Fibroblast of upper back skin (primary cell): ENCODE measurements at regions not wholly inside any gene's neighbourhood (a gene's known extent, or its start where the extent isn't known, plus 50 kb on each side); places are given as distances from the start of the nearest gene placed in this dataset.
"Not testable (repeated sequence)": the region's sequence is repeated elsewhere in the genome, so short reads cannot be mapped to it uniquely, and the experiment has no call there.

Experiments used
- DNase-seq: peaks from one replicate; pipeline ENCODE4 v3.0.0-alpha.2; 2013

- no peak for DNase-seq
These were observed 157.6 kb upstream of the TMTC2 start for GRCh38 chr12:82529101-82529500.

- no peak for DNase-seq
These were observed 156.8 kb upstream of the TMTC2 start for GRCh38 chr12:82529954-82530353.

GRCh38 chr12:82530394-82530793 lies 156.3 kb upstream of the TMTC2 start:
- no peak for DNase-seq

- no peak for DNase-seq
These were observed 153.4 kb upstream of the TMTC2 start for GRCh38 chr12:82533341-82533740.

- no peak for DNase-seq
These were observed 149.3 kb upstream of the TMTC2 start for GRCh38 chr12:82537436-82537835.

- no peak for DNase-seq
These were observed 132.2 kb upstream of the TMTC2 start for GRCh38 chr12:82554529-82554928.

GRCh38 chr12:82555699-82556098 lies 131.0 kb upstream of the TMTC2 start:
- DNase-seq, result no peak

- no peak for DNase-seq
These were observed 120.7 kb upstream of the TMTC2 start for GRCh38 chr12:82565966-82566365.

GRCh38 chr12:82567688-82568087 lies 119.0 kb upstream of the TMTC2 start:
- DNase-seq, result no peak

GRCh38 chr12:82574191-82574590 lies 112.5 kb upstream of the TMTC2 start:
- no peak for DNase-seq

GRCh38 chr12:82578725-82579124 lies 108.0 kb upstream of the TMTC2 start:
- no peak for DNase-seq

GRCh38 chr12:82583756-82584155 lies 103.0 kb upstream of the TMTC2 start:
- no peak for DNase-seq

GRCh38 chr12:82593143-82593542 lies 93.6 kb upstream of the TMTC2 start:
- DNase-seq, result no peak

- DNase-seq, result no peak
These were observed 92.8 kb upstream of the TMTC2 start for GRCh38 chr12:82593901-82594396.

GRCh38 chr12:82595941-82596340 lies 90.8 kb upstream of the TMTC2 start:
- no peak for DNase-seq

- DNase-seq, result no peak
These were observed 90.2 kb upstream of the TMTC2 start for GRCh38 chr12:82596483-82596882.

- DNase-seq, result peak; percentile 34
These were observed 86.3 kb upstream of the TMTC2 start for GRCh38 chr12:82600379-82600778.

- DNase-seq, result not testable (repeated sequence)
These were observed 83.1 kb upstream of the TMTC2 start for GRCh38 chr12:82603647-82604046.

GRCh38 chr12:82605115-82605514 lies 81.6 kb upstream of the TMTC2 start:
- DNase-seq, result no peak

- DNase-seq, result peak; percentile 64
These were observed 78.0 kb upstream of the TMTC2 start for GRCh38 chr12:82608706-82609105.

GRCh38 chr12:82609234-82609914 lies 77.3 kb upstream of the TMTC2 start:
- DNase-seq, result no peak

GRCh38 chr12:82619644-82620043 lies 67.1 kb upstream of the TMTC2 start:
- no peak for DNase-seq

GRCh38 chr12:82620917-82621316 lies 65.8 kb upstream of the TMTC2 start:
- DNase-seq, result no peak

GRCh38 chr12:82625523-82625922 lies 61.2 kb upstream of the TMTC2 start:
- no peak for DNase-seq

GRCh38 chr12:82627799-82628198 lies 58.9 kb upstream of the TMTC2 start:
- DNase-seq, result peak; percentile 16
